HG02885 (cell line): ENCODE measurements at regions not wholly inside any gene's neighbourhood (a gene's known extent, or its start where the extent isn't known, plus 50 kb on each side); places are given as distances from the start of the nearest gene placed in this dataset.
"Not testable (repeated sequence)": the region's sequence is repeated elsewhere in the genome, so short reads cannot be mapped to it uniquely, and the experiment has no call there.

Experiments
- ATAC-seq: cut with Tn5 transposase; IDR thresholded peaks from one replicate; pipeline ENCODE4 v1.9.1; 2021; ENCODE audit warnings: mild to moderate bottlenecking; ENCODE audit not compliant: unreplicated experiment, poor library complexity

DNA sequence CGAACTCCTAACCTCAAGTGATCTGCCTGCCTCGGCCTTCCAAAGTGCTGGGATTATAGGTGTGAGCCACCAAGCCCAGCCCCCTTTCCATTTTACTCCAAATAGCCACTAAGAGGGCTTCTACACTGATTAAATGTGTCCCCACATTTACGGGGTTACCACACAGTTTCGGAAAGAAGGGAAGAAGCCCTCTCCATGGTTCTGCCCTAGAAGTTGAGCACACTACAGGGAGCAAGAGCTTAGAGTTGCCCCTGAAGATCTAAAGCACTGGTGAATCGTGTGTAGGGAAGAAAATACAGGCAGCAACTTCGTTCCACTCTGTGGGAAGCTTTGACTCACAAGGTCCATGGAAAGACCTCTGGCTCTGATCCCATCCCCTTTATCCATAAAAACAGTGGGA lies 133.0 kb upstream of the PRKCQ start:
- no peak for ATAC-seq

GRCh38 chr10:6711881-6712280 lies 131.8 kb upstream of the PRKCQ start:
- no peak for ATAC-seq

DNA sequence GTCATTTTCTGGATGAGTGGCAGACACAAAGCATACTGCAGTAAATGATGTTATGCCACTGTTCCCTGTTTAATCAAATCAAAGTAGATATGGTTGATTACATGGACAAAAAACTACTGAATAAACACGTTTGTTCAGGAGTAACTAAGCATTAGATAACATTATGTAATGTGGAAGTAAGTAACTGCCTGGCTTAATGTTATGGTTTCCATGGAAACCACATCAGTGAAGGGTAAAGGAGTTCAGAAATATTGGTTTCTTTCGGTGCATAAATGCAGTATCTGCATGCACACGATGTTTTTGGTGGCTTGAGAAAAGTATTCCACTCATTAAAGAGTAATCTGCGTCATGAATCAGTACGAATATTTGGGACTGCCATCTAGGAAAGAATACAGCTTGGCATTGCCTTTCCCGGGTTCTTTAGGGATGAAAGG lies 131.3 kb upstream of the PRKCQ start:
- ATAC-seq, result no peak

- no peak for ATAC-seq
Observed at GRCh38 chr10:6707352-6707751, 127.3 kb upstream of the PRKCQ start.

DNA sequence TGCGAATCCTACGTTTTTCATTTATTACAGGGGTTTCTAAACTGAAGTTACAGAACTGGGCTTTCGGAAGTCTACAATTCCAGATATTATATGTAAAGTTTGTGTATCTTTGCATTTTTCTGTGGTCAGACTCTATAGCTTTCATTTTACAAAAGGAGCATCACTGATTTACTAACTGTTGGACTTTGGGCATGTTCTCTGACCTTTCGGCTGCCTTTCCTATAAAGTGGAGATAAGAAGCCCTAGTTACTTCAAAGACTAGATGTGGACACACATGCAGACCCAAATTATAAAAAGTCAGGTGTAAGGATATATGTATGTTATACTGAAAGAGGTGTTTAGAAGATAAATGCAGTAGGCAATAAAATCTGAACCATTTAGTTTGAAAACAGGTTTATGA lies 126.6 kb upstream of the PRKCQ start:
- no peak for ATAC-seq

DNA sequence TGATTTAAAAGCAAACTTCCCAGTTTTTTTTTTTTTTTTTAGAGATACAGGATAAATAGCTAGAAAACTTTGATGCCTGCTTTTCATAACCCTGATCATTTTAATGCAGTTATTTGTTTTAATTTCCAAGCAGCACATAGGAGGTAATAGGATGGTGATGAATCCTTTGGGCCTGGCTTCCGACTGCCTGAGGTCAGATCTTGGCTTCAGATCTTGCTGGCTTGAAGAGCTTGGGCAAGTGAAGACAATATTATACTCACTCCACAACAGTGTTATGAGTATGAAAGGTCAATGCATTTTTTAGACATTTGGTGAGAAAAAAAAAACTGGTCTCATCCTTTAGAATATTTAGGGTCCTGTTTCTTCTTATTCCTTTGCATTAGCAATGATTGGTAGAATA lies 124.8 kb upstream of the PRKCQ start:
- ATAC-seq, result no peak

- not testable (repeated sequence) for ATAC-seq
Observed at GRCh38 chr10:6702833-6703232, 122.8 kb upstream of the PRKCQ start.

DNA sequence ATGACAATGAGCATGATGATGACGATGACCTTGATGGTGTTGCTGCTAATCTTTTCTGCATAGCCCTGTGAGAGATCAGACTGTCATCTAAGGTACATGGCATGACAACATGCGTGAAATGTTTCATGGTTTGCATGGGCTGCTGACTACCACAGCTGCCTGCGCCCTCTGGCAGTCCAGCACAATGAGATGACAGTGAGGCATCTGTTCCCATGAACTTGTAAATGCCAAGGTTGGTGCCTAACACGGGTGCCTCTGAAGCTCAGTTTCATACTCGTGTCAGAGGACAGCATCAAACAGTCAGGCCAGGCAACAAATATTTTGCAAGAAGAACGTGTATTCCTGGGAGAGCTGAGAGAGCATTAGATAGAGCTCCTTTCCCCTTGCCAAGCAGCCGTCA lies 122.0 kb upstream of the PRKCQ start:
- no peak for ATAC-seq

- no peak for ATAC-seq
Observed at GRCh38 chr10:6701289-6701688, 121.2 kb upstream of the PRKCQ start.

GRCh38 chr10:6700066-6700465 lies 120.0 kb upstream of the PRKCQ start:
- ATAC-seq, result no peak

- ATAC-seq, result no peak
Observed at GRCh38 chr10:6699336-6699735, 119.3 kb upstream of the PRKCQ start.

DNA sequence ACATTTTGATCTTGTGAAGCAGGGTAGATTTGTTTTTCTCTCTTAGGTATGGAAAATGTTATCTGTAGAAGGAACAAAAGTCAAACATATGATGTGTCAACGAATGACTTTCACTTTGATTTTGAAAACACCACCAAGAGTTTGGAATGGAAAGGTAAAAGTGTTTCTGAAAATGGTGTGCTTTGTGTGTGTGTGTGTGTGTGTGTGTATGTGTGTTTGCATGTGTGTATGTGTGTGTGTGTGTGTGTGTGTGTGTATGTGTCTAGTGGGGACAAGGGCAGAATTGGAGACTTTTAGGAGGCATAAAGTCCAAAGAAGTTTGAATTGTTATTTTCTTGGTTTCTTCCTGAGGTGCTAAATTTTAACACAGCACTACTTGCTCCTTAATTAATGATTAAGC lies 115.4 kb upstream of the PRKCQ start:
- no peak for ATAC-seq

DNA sequence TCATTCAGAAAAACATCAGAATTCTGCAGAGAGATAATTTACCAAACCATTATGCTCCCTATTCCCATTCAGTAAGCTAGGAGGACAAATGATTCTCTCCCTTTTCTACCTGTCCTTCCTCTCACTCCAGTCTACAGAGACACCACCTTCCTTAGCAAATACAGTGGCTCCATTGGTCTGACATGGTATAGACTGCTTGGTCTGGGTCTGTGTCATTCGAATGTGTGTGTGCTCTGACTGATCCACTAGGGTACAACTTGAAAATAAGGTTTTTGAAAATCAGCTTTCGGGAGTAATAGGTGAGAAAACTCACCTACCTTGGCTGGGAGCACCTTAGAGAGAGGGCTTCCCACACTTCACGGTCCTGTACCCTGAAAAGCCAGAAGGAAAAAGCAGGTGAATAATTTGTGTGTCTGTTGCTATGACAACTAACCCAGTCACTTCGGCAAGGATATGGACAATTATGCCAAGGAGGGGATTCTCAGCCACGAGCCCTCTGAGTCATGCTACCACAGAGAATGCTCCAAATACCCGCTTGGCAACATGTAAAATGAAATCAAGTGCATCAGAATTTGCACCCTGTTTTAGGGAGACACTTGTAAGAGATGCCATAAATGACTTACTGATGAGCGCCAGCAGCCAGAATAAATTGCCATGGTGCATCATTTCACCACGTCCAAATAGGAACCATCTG lies 114.5 kb upstream of the PRKCQ start:
- ATAC-seq, result no peak

GRCh38 chr10:6692856-6693255 lies 112.8 kb upstream of the PRKCQ start:
- ATAC-seq, result no peak

DNA sequence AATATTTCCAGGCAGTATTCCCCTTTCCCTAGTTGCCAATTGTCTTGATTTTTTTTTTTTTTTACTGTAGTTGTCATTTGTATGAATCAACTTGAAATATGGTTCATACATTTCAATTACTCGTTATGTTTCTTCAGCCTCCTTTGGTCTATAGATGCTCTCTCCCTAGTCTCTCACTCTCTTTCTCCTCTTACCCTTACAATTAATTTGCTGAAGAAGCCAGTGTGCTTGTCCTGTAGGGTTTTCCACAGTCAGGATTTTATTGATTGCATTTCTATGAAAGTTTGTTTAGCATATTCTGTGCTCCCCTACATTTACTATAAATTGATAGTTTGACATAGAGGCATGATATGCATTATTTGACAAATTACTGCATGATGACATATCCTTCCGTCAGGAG lies 112.0 kb upstream of the PRKCQ start:
- no peak for ATAC-seq

DNA sequence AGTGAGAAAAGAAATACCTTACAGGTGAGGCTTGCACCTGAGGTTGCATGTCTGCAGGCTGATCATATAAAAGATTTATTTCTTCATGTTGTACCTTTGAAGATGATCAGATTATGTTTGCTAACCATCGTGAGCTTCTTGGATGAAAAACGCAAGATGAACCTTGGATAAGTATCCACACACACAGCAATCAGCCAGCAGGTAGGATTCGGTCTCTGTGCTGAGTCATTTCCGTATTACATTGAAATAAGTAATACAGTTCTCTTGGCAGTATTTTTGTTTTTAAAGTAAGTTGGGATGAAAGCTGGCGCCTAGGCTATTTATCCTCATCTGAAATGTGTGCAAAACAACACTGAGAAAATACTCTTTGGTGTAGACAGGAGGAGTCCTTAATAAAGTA lies 109.0 kb upstream of the PRKCQ start:
- no peak for ATAC-seq

DNA sequence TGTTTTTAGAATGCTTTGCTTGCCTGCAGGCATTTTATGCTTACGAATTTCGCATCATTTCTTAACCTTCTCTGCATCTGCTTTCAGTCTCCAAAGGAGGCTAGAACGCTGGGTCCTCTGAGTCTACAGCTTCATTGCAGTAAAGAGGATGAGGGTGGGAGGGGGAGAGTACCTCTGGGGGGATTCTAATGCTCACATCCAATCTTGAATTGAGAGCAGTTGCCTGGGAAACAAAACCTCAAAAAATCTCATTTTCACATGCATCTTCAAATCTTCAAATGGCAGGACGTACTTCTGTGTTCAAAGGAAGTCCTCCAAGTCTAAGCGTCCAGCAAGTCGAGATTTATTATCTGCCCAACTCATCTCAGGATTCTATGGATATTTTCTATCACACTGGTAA lies 100.7 kb upstream of the PRKCQ start:
- ATAC-seq, result no peak

- no peak for ATAC-seq
Observed at GRCh38 chr10:6678956-6679355, 98.9 kb upstream of the PRKCQ start.

DNA sequence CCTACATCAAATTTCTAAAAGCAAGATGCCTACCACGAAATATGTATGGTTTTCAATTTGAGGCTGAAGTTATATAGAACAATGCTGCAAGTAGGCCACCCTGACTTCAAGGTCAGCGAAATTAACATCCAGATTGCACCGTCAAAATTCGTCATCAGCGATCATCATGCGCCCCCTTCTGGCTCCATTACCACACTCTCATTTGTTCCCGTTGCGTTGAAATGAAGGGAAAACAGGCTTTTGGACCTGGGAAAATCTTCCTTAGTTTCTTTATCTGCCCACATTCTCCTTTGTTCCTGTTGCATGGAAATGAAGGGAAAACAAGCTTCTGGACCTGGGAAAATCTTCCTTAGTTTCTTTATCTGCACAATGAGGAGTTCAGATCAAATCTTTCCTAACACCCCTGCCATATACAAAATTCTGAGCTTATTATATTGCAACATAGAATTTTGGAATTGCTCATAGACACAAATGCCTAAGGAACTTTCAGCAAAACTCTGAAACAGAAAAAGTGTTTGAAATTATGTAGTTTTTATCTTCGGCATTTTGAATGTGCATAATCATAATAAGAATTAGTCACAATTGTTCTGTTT lies 98.2 kb upstream of the PRKCQ start:
- no peak for ATAC-seq

DNA sequence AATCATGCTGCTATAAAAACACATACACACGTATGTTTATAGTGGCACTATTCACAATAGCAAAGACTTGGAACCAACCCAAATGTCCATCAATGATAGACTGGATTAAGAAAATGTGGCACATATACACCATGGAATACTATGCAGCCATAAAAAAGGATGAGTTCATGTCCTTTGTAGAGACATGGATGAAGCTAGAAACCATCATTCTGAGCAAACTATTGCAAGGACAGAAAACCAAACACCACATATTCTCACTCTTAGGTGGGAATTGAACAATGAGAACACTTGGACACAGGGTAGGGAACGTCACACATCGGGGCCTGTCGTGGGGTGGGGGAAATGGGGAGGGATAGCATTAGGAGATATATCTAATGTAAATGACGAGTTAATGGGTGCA lies 97.1 kb upstream of the PRKCQ start:
- ATAC-seq, result not testable (repeated sequence)

DNA sequence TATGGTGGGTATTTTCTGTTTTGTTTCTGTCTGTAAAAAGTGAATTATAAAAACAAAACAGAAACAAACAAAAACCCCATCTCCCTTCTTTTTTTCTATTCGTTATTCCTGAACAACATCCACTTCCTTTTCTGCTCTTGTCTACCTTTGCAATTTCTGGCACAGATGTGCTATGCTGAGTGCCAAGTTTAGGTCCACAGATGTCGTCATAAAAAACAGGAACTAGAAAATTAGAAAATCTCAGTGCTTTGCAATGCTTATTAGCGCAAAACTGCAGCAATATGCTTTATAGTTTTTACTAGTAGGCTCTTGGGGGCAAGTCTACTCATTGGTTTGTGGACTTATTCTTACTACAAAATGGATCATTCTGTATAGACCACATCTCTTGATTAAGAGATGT lies 94.2 kb upstream of the PRKCQ start:
- no peak for ATAC-seq

- no peak for ATAC-seq
Observed at GRCh38 chr10:6671976-6672375, 91.9 kb upstream of the PRKCQ start.
